Neural crest cell (in vitro differentiated cells): ENCODE measurements at regions not wholly inside any gene's neighbourhood (a gene's known extent, or its start where the extent isn't known, plus 50 kb on each side); places are given as distances from the start of the nearest gene placed in this dataset.

ENCODE experiments used
- DNase-seq: peaks from one replicate; pipeline ENCODE4 v3.0.0; 2021; ENCODE audit warnings: low read depth, mixed read lengths, low spot score
- H3K27ac Mint-ChIP-seq: one replicate; pipeline ENCODE4 v1.8.0; 2021; ENCODE audit warnings: mild to moderate bottlenecking, mixed read lengths; ENCODE audit not compliant: unreplicated experiment
- H3K27me3 Mint-ChIP-seq: 2 replicates; pipeline ENCODE4 v1.8.0; 2021; ENCODE audit warnings: low read depth, mild to moderate bottlenecking, mixed read lengths
- H3K36me3 Mint-ChIP-seq: 2 replicates; pipeline ENCODE4 v1.8.0; 2021; ENCODE audit warnings: low read depth, mild to moderate bottlenecking, mixed read lengths
- H3K4me1 Mint-ChIP-seq: 2 replicates; pipeline ENCODE4 v1.8.0; 2021; ENCODE audit warnings: mixed read lengths
- H3K4me3 Mint-ChIP-seq: one replicate; pipeline ENCODE4 v1.8.0; 2021; ENCODE audit warnings: mild to moderate bottlenecking, mixed read lengths
- H3K9me3 Mint-ChIP-seq: 2 replicates; pipeline ENCODE4 v1.8.0; 2021; ENCODE audit warnings: mixed read lengths
- TF ChIP-seq, protein P1 (sequence below): fragments of 200-600 bp; sonication (generic); conservative IDR thresholded peaks from 2 replicates; pipeline ENCODE4 v1.5.0; 2021; ENCODE audit warnings: antibody characterized with exemption, mild to moderate bottlenecking

GRCh38 chr5:89190515-89191265, 307.7 kb upstream of the MEF2C start:
- Mint-ChIP-seq H3K4me1 (no peaks in the 10 kb centered on the region), H3K36me3 (peaks cover 9% of the 10 kb centered on the region), H3K27me3 (no peaks in the 10 kb centered on the region), H3K27ac (no peak overlapping the region), H3K4me3 (no peak overlapping the region), H3K9me3 (peaks cover 13% of the 10 kb centered on the region)
- no peak for DNase-seq
- TF ChIP-seq, protein P1, sequence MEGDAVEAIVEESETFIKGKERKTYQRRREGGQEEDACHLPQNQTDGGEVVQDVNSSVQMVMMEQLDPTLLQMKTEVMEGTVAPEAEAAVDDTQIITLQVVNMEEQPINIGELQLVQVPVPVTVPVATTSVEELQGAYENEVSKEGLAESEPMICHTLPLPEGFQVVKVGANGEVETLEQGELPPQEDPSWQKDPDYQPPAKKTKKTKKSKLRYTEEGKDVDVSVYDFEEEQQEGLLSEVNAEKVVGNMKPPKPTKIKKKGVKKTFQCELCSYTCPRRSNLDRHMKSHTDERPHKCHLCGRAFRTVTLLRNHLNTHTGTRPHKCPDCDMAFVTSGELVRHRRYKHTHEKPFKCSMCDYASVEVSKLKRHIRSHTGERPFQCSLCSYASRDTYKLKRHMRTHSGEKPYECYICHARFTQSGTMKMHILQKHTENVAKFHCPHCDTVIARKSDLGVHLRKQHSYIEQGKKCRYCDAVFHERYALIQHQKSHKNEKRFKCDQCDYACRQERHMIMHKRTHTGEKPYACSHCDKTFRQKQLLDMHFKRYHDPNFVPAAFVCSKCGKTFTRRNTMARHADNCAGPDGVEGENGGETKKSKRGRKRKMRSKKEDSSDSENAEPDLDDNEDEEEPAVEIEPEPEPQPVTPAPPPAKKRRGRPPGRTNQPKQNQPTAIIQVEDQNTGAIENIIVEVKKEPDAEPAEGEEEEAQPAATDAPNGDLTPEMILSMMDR: no peak

- Mint-ChIP-seq H3K27ac (no peak overlapping the region), H3K4me3 (no peak overlapping the region), H3K36me3 (peaks cover 3% of the 10 kb centered on the region), H3K27me3 (no peaks in the 10 kb centered on the region), H3K4me1 (no peaks in the 10 kb centered on the region), H3K9me3 (peaks cover 8% of the 10 kb centered on the region)
- TF ChIP-seq, protein P1: no peak
- no peak for DNase-seq
These were observed 305.0 kb upstream of the MEF2C start for GRCh38 chr5:89187883-89188465.

GRCh38 chr5:89187268-89187667, 304.3 kb upstream of the MEF2C start:
- no peak for DNase-seq
- peaks cover 3% of the 10 kb centered on the region for H3K36me3 Mint-ChIP-seq

DNA sequence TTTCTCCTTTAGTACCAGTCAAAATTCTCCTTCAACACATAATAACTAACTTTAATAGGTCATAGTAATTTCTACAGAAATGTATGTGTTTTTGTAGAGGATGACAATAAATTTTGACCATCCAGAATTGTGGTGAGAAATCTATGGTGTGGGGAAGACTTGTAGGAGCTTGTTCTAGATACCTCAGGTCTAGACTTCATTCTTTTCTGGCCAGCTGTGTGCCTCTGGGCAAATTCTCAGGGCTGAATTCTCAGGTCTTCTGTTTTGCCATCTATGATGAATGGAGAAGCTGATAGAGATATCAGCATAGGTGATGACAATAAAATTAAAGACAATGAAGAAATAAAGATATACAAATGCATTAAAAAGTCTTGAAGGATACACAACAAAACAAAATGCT, 298.6 kb upstream of the MEF2C start:
- peak overlapping the region; percentile 43 for H3K27ac Mint-ChIP-seq
- DNase-seq: no peak
- peaks cover 3% of the 10 kb centered on the region for H3K36me3 Mint-ChIP-seq
- no peaks in the 10 kb centered on the region for H3K27me3 Mint-ChIP-seq
- H3K9me3 Mint-ChIP-seq: peaks cover 4% of the 10 kb centered on the region
- TF ChIP-seq, protein P1: no peak
- H3K4me1 Mint-ChIP-seq: peaks cover 4% of the 10 kb centered on the region
- no peak overlapping the region for H3K4me3 Mint-ChIP-seq

More at GRCh38 chr5:89187268-89187667, 304.3 kb upstream of the MEF2C start:
- Mint-ChIP-seq H3K27ac (no peak overlapping the region), H3K9me3 (peaks cover 7% of the 10 kb centered on the region), H3K4me1 (peaks cover 3% of the 10 kb centered on the region), H3K27me3 (no peaks in the 10 kb centered on the region), H3K4me3 (no peak overlapping the region)
- TF ChIP-seq, protein P1: no peak

DNA sequence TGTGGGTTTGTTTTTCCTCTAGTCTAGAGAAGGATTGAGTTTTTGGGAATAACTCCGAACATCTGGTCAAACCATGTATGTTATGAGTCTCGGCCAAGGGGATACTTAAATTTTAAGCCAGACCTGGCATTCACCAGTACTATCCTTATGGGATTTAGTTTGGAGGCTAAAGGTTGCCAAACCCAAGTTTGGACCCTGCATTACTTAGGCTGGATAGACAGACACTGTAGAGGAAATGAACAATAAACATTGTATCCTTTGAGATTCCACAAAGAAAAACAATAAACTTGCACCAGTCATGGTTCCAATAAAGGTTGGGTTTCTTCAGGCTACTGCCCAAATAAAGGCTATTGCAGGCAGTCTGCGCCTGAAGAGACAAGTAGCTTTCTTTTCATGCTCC, 296.7 kb upstream of the MEF2C start:
- H3K36me3 Mint-ChIP-seq: peaks cover 3% of the 10 kb centered on the region
- no peak overlapping the region for H3K4me3 Mint-ChIP-seq
- peaks cover 4% of the 10 kb centered on the region for H3K9me3 Mint-ChIP-seq
- no peak for DNase-seq
- H3K4me1 Mint-ChIP-seq: peaks cover 4% of the 10 kb centered on the region
- TF ChIP-seq, protein P1: no peak
- H3K27ac Mint-ChIP-seq: no peak overlapping the region
- no peaks in the 10 kb centered on the region for H3K27me3 Mint-ChIP-seq
